Gastroesophageal sphincter (tissue), 4 donors: ENCODE measurements at regions not wholly inside any gene's neighbourhood (a gene's known extent, or its start where the extent isn't known, plus 50 kb on each side); places are given as distances from the start of the nearest gene placed in this dataset.

ENCODE experiments used
- ATAC-seq: fragments of 150-250 bp; one replicate; pipeline ENCODE4 v1.9.1; 2016; ENCODE audit warnings: mild to moderate bottlenecking, moderate library complexity
- H3K27ac ChIP-seq, 4 donors: fragments of 200-600 bp; sonication (generic) in 3 of 4; 1 replicate in 3 of 4; 2 replicates in 1 of 4; pipeline ENCODE4 v1.5.1; 2016 to 2019
- H3K27me3 ChIP-seq: fragments of 200-600 bp; sonication (generic); one replicate; pipeline ENCODE4 v1.5.1; 2019
- H3K36me3 ChIP-seq, 2 donors: fragments of 200-600 bp; sonication (generic); one replicate each; pipeline ENCODE4 v1.5.1; 2019; ENCODE audit warnings: control low read depth in 1 of 2
- H3K4me1 ChIP-seq, 3 donors: fragments of 200-600 bp; sonication (generic); 1 replicate in 2 of 3; 2 replicates in 1 of 3; pipeline ENCODE4 v1.5.1; 2016 to 2019; ENCODE audit warnings: control low read depth in 2 of 3
- H3K4me3 ChIP-seq, 2 donors: fragments of 200-600 bp; sonication (generic); one replicate each; pipeline ENCODE4 v1.5.1; 2019; ENCODE audit warnings: mild to moderate bottlenecking in 1 of 2, moderate library complexity in 1 of 2
- H3K9me3 ChIP-seq, 3 donors: fragments of 200-600 bp; sonication (generic); one replicate each; pipeline ENCODE4 v1.5.1; 2017 to 2019; ENCODE audit warnings: control low read depth in 2 of 3
- CTCF ChIP-seq, 4 experiments: fragments of 200-600 bp in 2 of 4; fragments of 450-650 bp in 2 of 4; sonication (generic) in 1 of 4; IDR thresholded peaks; one replicate each; pipeline ENCODE4 v1.5.1; 2017 to 2019; ENCODE audit warnings: antibody characterized with exemption in 4 of 4, mild to moderate bottlenecking in 2 of 4, moderate library complexity in 2 of 4
- EP300 ChIP-seq: sonication (generic); formaldehyde crosslinking; IDR thresholded peaks from one replicate; pipeline ENCODE4 v1.6.1; 2017; ENCODE audit warnings: antibody characterized with exemption, mild to moderate bottlenecking
- POLR2A ChIP-seq, 2 donors: fragments of 450-650 bp; IDR thresholded peaks; one replicate each; pipeline ENCODE4 v1.6.1; 2017; ENCODE audit warnings: antibody characterized with exemption in 2 of 2, mild to moderate bottlenecking in 2 of 2, moderate library complexity in 1 of 2
- POLR2AphosphoS5 ChIP-seq: sonication (generic); formaldehyde crosslinking; IDR thresholded peaks from one replicate; pipeline ENCODE4 v1.6.1; 2017; ENCODE audit warnings: antibody characterized with exemption
- WGBS, 2 donors: methylation state at CpG; one replicate each; pipeline ENCODE4 v1.1.5; 2018; ENCODE audit warnings: low coverage in 1 of 2; 5-methylcytosine and 5-hydroxymethylcytosine counted together

DNA sequence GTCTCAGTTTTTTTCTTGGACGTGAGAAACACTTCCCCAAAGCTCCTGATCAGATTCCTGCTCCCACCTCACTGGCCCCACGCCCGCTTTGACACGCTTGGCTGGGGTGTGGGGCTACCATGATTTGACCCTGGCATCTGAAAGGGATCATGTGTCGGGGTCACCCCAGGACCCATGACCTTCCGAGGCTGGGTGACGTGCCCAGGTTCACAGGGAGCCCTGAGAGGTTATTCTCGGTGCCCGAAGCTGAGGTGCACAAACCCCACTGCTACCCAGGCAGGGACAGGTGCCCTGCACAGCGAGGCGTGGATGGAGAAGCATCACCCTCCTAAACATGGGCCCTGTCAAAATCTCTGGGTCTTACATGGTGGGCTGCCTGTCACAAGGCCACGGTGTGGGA is 404.1 kb downstream of the GALR1 start:
- Histone ChIP-seq H3K36me3 (no peaks in the 10 kb centered on the region), H3K27ac (no peak overlapping the region), H3K9me3 (no peaks in the 10 kb centered on the region), H3K4me3 (no peak overlapping the region), H3K27me3 (peaks cover 21% of the 10 kb centered on the region), H3K4me1 (peaks cover 0 to 6% (median 4%) of the 10 kb centered on the region in 3 donors)
- ATAC-seq, result no peak
- TF ChIP-seq POLR2A (IDR thresholded peaks at IDR 0.05) (no peak), EP300 (no peak), CTCF (IDR thresholded peaks at IDR 0.05) (no peak), POLR2AphosphoS5 (no peak)
- 80% methylated on average over 2 of the region's 12 CpGs; no CpG with 5 or more reads in 1 of the 2 donors for WGBS, 2 donors

DNA sequence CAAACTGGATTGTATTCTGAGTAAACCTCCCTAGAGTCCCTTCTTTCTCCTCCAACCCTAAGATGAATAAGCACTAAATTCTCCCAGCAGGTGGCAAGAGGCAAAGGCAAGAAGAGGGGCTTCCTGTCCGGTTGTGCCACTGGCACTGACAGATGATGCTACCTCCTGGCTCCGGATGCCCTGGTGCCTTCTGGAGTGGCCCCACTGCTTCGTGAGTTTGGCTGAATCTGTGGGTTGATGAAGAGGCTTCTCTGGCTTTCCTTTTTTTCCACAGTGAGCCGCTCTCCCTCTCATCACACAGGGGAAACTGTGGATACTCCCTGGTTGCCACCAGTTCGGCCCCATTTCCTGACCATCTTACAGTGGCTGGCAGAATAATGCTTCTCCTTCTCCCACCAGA is 404.7 kb downstream of the GALR1 start:
- H3K27me3 ChIP-seq, result peaks cover 21% of the 10 kb centered on the region
- ATAC-seq, result no peak
- no peaks in the 10 kb centered on the region for H3K36me3 ChIP-seq
- H3K27ac ChIP-seq, result no peak overlapping the region
- TF ChIP-seq EP300, result no peak
- TF ChIP-seq CTCF (IDR thresholded peaks at IDR 0.05), result no peak
- TF ChIP-seq POLR2A (IDR thresholded peaks at IDR 0.05), result no peak
- TF ChIP-seq POLR2AphosphoS5, result no peak
- peaks cover 0 to 6% (median 4%) of the 10 kb centered on the region in 3 donors for H3K4me1 ChIP-seq
- 66% methylated on average over 4 of the region's 5 CpGs; no CpG with 5 or more reads in 1 of the 2 donors for WGBS, 2 donors
- no peak overlapping the region for H3K4me3 ChIP-seq
- no peaks in the 10 kb centered on the region for H3K9me3 ChIP-seq

GRCh38 chr18:77657651-77658298 is 408.1 kb downstream of the GALR1 start:
- Histone ChIP-seq H3K4me1 (no peaks in the 10 kb centered on the region), H3K27me3 (peaks cover 14% of the 10 kb centered on the region), H3K4me3 (no peak overlapping the region), H3K9me3 (no peaks in the 10 kb centered on the region), H3K36me3 (no peaks in the 10 kb centered on the region), H3K27ac (no peak overlapping the region)
- 84% methylated on average over 3 of the region's 31 CpGs; no CpG with 5 or more reads in 1 of the 2 donors for WGBS, 2 donors
- ATAC-seq, result no peak
- TF ChIP-seq CTCF (IDR thresholded peaks at IDR 0.05), result no peak
- no peak for TF ChIP-seq EP300
- no peak for TF ChIP-seq POLR2AphosphoS5
- no peak for TF ChIP-seq POLR2A (IDR thresholded peaks at IDR 0.05)

DNA sequence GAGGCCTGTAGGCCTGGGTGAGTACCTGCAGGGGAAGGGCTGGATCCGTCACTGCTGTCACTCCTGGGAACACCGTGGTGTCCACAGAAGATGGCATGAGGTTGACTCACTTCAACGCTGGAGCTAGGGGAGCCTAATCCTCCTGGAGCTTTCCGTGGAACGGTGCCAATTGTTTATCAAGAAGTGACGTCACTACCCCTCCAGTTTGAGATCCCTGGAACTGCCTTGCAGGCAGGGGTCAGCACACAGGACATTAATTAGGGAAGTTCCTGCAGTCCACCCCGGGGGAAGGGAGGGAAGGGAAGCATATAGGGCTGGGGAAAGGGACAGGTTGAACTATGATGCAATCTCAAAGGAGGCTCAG is 408.6 kb downstream of the GALR1 start:
- no peak overlapping the region for H3K27ac ChIP-seq
- ATAC-seq, result no peak
- no peaks in the 10 kb centered on the region for H3K4me1 ChIP-seq
- 8% methylated on average over 6 of the region's 7 CpGs; no CpG with 5 or more reads in 1 of the 2 donors for WGBS, 2 donors
- no peak for TF ChIP-seq POLR2AphosphoS5
- no peak for TF ChIP-seq EP300
- TF ChIP-seq CTCF (IDR thresholded peaks at IDR 0.05), result no peak
- no peak for TF ChIP-seq POLR2A (IDR thresholded peaks at IDR 0.05)
- H3K4me3 ChIP-seq, result no peak overlapping the region
- H3K9me3 ChIP-seq, result no peaks in the 10 kb centered on the region
- H3K27me3 ChIP-seq, result peaks cover 14% of the 10 kb centered on the region
- H3K36me3 ChIP-seq, result no peaks in the 10 kb centered on the region

- Histone ChIP-seq H3K4me3 (no peak overlapping the region), H3K9me3 (no peaks in the 10 kb centered on the region), H3K4me1 (no peaks in the 10 kb centered on the region), H3K27me3 (peaks cover 14% of the 10 kb centered on the region), H3K27ac (no peak overlapping the region), H3K36me3 (no peaks in the 10 kb centered on the region)
- no peak for ATAC-seq
- WGBS, 2 donors, result 0 to 25% methylated on average over 1 to 2 of the region's 5 CpGs
- TF ChIP-seq POLR2AphosphoS5 (no peak), EP300 (no peak), POLR2A (IDR thresholded peaks at IDR 0.05) (no peak), CTCF (IDR thresholded peaks at IDR 0.05) (no peak)
Observed at GRCh38 chr18:77658751-77659448, 409.3 kb downstream of the GALR1 start.
